Epidermal melanocyte (primary cell): ENCODE measurements at regions not wholly inside any gene's neighbourhood (a gene's known extent, or its start where the extent isn't known, plus 50 kb on each side); places are given as distances from the start of the nearest gene placed in this dataset.
A peak's percentile ranks its signal among the peaks of the same experiment; 100 is the strongest.
"Not testable (repeated sequence)": the region's sequence is repeated elsewhere in the genome, so short reads cannot be mapped to it uniquely, and the experiment has no call there.

Experiments
- DNase-seq: peaks from one replicate; pipeline ENCODE4 v3.0.0; 2011; ENCODE audit warnings: low spot score; ENCODE audit not compliant: insufficient read length

- DNase-seq, result no peak
Observed at GRCh38 chr2:126952216-126952615, 53.5 kb downstream of the TEX51 start.

DNA sequence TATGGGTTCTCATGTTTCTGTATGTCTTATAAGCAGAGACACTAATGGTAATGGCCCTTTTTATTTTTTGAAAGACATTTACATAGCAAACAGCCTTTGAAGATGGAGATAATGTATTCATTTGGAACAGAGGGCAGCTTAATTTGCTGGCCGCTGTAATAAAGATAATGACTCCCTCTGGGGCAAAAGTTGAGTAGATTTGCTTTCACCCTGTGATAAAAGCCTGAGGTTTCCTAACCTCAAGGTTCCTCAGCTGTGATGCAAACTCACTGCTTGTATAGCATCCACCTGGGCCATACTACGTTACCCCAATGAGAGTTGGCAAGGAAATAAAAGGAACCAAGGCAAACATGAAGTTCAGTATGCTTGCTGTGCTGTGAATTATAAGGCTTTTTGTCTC lies 54.8 kb downstream of the TEX51 start:
- no peak for DNase-seq

DNA sequence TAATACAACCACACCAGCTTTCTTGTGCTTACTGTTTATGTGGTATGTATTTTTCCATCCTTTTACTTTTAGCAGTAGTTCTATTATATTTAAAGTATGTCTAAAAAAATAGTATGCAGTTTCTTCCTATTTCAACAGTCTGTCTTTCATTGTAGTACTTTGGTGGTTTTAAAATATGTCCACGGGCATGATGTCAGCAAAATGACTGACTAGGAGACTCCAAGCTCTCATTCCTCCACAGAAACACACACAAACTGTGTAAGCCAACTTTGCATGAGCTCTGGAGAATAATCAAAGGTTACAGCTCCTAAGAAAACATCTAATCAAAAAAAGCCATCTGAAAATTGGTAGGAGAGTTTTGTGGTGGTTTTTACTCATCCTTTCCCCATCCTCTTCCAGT lies 56.1 kb downstream of the TEX51 start:
- DNase-seq, result no peak

GRCh38 chr2:126956773-126957172 lies 58.1 kb downstream of the TEX51 start:
- not testable (repeated sequence) for DNase-seq

- DNase-seq, result no peak
Observed at GRCh38 chr2:126963390-126963789, 64.7 kb downstream of the TEX51 start.

DNA sequence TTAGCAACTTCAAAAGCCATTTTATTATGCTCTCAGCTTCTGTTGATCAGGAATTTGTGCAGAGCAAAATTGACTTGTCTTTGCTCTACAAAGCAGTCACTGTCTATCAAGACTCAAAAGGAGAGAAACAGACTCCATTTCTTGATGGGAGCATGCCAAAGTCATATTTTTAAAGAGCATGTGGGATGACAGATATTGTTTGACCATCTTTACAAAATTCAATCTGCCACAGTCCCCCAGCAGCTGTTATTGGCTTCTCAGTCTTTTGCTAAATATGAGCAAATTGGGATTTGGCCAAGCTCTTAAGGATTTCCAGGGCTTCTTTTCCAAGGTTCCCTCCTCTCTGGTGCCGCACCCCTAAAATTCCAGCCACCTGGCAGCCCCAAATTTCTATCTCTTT lies 67.9 kb downstream of the TEX51 start:
- DNase-seq, result no peak

DNA sequence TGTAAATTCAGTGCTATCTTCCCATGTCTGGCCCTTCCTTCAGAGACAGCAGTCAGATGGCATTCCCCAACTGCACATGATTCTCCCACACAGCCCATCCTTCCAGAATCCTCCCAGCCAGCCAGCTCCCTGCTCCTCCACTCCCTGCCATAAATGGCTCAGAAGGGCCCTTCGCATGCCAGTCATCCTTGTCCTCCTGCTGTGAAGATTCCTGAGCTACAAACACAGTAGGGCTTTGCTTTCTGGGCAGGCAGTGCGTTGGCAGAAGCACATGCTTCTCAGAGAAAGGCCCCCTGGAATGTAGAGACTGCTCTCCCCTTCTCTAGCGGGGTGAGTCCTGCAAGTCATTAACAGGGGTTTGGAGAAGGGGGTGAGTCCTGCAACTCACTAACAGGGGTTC lies 71.9 kb downstream of the TEX51 start:
- DNase-seq, result no peak

DNA sequence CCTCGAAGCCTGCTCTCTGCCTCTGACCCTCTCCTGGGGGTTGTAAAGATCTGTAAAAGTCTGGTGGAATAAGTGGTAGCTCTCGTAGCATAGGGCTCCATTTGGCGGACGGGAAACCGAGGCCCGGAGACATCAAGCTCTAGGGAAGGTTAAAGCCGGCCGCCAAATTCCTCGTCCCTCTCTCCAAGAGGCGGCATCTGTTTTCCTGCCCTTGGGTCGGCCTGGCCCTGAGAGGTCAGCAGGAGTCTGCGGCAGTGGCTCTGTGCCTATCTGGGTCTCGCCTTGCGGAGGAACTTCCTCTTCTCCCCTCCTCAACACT lies 72.4 kb downstream of the TEX51 start:
- no peak for DNase-seq

DNA sequence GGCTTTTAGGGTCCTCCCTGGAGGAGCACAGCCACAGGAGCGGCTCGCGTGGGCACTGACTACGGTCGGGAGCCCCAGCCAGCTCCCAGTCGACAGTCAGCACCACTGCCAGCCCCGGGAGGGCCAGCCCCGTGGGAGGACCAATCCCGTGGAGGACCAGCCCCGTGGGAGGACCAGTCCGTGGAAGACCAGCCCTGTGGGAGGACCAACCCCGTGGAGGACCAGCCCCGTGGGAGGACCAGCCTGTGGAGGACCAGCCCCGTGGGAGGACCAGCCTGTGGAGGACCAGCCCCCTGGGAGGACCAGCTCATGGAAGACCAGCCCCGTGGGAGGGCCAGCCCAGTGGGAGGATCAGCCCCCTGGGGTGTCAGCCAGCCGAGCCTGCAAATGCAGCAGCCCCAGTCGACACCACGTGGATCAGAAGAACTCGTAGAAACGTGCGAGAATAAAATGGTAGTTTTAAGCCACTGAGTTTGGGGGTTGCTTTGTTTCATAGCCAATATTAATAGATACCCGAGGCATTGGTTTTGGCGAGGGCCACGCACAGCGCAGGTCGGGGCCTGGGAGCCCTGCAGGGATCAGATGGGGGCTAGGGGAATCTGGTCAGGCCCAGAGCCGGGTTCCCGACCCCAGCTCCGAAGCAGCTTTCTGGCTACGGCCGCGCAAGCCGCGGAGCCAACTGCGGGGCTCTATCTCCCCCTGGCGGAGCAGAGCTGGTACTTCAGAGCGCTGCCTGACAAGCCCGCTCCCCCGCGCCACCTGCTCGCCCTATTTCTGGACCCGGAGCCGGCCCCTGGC lies 73.0 kb downstream of the TEX51 start:
- peak; percentile 74 for DNase-seq

DNA sequence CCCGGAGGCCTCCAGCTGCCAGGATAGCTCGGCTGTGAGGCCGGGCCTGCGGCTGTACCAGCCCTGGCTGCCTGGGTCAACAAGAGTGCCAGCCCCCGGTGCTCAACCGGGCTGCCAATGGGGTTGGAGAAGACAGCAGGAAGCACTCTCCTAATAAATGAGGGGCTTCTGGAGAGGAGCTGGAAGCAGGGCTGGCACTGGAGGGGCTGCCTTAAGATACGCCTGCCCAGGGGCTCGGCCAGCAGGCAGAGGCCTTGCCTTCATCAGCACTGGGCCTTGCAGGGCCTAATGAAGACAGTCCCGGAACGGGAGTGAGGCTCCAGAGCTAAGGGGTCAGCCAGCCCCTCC lies 73.6 kb downstream of the TEX51 start:
- no peak for DNase-seq

GRCh38 chr2:126973745-126974144 lies 75.1 kb downstream of the TEX51 start:
- DNase-seq, result no peak

GRCh38 chr2:126975671-126976655 lies 77.3 kb downstream of the TEX51 start:
- no peak for DNase-seq

DNA sequence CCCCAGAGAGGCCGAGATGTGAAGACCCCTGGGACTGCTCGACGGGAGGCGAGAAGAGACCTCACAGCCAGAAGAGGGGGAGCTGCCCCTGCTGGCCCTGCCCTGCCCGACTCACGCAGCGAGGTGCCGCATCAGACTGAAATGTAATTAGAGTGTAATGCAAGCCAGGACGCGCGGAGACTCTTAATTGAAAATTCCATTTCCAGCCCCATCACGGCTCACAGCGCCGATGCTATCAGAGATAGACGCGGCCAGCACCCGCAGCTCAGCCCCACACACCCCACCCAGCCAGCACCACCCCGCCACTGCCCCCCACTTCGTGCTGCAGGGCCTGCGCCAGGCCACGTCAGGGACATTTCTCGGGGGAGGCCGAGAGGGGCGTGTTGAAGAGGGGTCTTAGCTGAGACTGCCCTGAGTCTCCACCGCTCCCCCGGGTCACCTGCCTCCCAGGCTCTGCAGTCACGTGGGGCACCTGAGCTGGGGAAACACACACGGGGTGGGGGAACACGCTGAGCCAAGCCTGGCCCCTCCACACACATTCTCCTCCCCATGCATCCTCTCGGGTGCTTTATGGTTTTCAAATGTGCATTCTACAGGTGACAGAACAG lies 78.1 kb downstream of the TEX51 start:
- DNase-seq, result no peak

GRCh38 chr2:126978333-126978732 lies 79.6 kb downstream of the TEX51 start:
- DNase-seq, result no peak

GRCh38 chr2:126979039-126980003 lies 80.6 kb downstream of the TEX51 start:
- DNase-seq, result no peak

- no peak for DNase-seq
Observed at GRCh38 chr2:126981476-126981875, 82.8 kb downstream of the TEX51 start.

- DNase-seq, result no peak
Observed at GRCh38 chr2:126982935-126983334, 84.2 kb downstream of the TEX51 start.

GRCh38 chr2:126986631-126987187 lies 88.0 kb downstream of the TEX51 start:
- no peak for DNase-seq

DNA sequence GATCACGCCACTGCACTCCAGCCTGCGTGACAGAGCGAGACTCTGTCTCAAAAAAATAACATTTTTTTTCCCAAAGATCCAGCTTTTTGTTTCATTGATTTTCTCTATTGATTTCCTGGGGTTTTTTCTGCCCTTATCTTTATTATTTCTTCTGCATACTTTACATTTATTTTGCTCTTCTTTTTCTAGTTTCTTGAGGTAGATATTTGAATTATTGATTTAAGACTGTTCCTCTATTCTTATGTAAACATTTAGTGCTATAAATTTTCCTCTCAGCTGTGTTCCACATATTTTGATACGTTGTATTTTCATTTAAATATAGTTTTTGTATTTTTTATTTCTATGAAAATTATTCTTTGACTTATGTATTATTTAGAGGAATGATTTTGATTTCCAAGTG lies 89.8 kb downstream of the TEX51 start:
- DNase-seq, result no peak

DNA sequence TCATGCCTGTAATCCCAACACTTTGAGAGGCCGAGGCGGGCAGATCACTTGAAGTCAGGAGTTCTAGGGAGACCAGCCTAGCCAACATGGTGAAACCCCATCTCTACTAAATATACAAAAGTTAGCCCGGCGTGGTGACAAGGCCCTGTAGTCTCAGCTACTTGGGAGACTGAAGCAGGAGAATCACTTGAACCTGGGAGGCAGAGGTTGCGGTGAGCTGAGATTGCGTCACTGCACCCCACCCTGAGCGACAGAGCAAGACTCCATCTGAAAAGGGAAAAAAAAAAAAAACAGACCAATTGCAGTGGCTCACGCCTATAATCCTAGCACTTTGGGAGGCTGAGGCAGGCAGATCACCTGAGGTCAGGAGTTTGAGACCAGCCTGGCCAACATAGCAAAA lies 90.4 kb downstream of the TEX51 start:
- DNase-seq, result not testable (repeated sequence)

GRCh38 chr2:126990200-126990599 lies 91.5 kb downstream of the TEX51 start:
- DNase-seq, result no peak
